Endometrium (tissue), 2 donors: ENCODE measurements at regions not wholly inside any gene's neighbourhood (a gene's known extent, or its start where the extent isn't known, plus 50 kb on each side); places are given as distances from the start of the nearest gene placed in this dataset.
"Not testable (repeated sequence)": the region's sequence is repeated elsewhere in the genome, so short reads cannot be mapped to it uniquely, and the experiment has no call there.

ENCODE experiments used
- FAIRE-seq: peaks from 2 replicates; lab custom pipeline; 2012; peaks lifted over from hg19 to GRCh38; lab: Jason Lieb, UNC
- donor health status: control.
- donor health status: control.

GRCh38 chrX:40853004-40853815 is 117.9 kb upstream of the MED14 start:
- FAIRE-seq = no peak

GRCh38 chrX:40853816-40854123 is 118.4 kb upstream of the MED14 start:
- no peak for FAIRE-seq

- no peak for FAIRE-seq
Observed at GRCh38 chrX:40854242-40854641, 118.9 kb upstream of the MED14 start.

- no peak for FAIRE-seq
Observed at GRCh38 chrX:40855411-40855810, 120.1 kb upstream of the MED14 start.

GRCh38 chrX:40855932-40856515 is 120.7 kb upstream of the MED14 start:
- no peak for FAIRE-seq

- FAIRE-seq = not testable (repeated sequence)
Observed at GRCh38 chrX:40861952-40862554, 126.7 kb upstream of the MED14 start.

GRCh38 chrX:40863260-40863659 is 127.9 kb upstream of the MED14 start:
- FAIRE-seq = not testable (repeated sequence)

GRCh38 chrX:40863671-40864070 is 128.3 kb upstream of the MED14 start:
- no peak for FAIRE-seq

GRCh38 chrX:40864972-40865371 is 129.6 kb upstream of the MED14 start:
- FAIRE-seq = no peak

- no peak for FAIRE-seq
Observed at GRCh38 chrX:40866893-40867292, 131.6 kb upstream of the MED14 start.

- FAIRE-seq = no peak
Observed at GRCh38 chrX:40867352-40867751, 132.0 kb upstream of the MED14 start.

- no peak for FAIRE-seq
Observed at GRCh38 chrX:40868868-40869267, 133.5 kb upstream of the MED14 start.

- FAIRE-seq = not testable (repeated sequence)
Observed at GRCh38 chrX:40870982-40871381, 135.6 kb upstream of the MED14 start.

GRCh38 chrX:40871385-40872082 is 136.2 kb upstream of the MED14 start:
- no peak for FAIRE-seq

GRCh38 chrX:40872351-40872750 is 137.0 kb upstream of the MED14 start:
- no peak for FAIRE-seq

- FAIRE-seq = no peak
Observed at GRCh38 chrX:40875476-40875875, 140.1 kb upstream of the MED14 start.

GRCh38 chrX:40877887-40878286 is 142.5 kb upstream of the MED14 start:
- FAIRE-seq = peak; percentile 8

- no peak for FAIRE-seq
Observed at GRCh38 chrX:40878766-40879165, 143.4 kb upstream of the MED14 start.

GRCh38 chrX:40879172-40879571 is 143.8 kb upstream of the MED14 start:
- FAIRE-seq = not testable (repeated sequence)

- no peak for FAIRE-seq
Observed at GRCh38 chrX:40880712-40881111, 145.4 kb upstream of the MED14 start.

- FAIRE-seq = peak; percentile 85
Observed at GRCh38 chrX:40883021-40883619, 147.8 kb upstream of the MED14 start.

GRCh38 chrX:40885989-40886388 is 150.6 kb upstream of the MED14 start:
- FAIRE-seq = no peak

GRCh38 chrX:40887476-40887875 is 152.1 kb upstream of the MED14 start:
- FAIRE-seq = no peak
